ENCODE measurements at regions not wholly inside any gene's neighbourhood (a gene's known extent, or its start where the extent isn't known, plus 50 kb on each side); places are given as distances from the start of the nearest gene placed in this dataset.
"Not testable (repeated sequence)": the region's sequence is repeated elsewhere in the genome, so short reads cannot be mapped to it uniquely, and the experiment has no call there.

DNA sequence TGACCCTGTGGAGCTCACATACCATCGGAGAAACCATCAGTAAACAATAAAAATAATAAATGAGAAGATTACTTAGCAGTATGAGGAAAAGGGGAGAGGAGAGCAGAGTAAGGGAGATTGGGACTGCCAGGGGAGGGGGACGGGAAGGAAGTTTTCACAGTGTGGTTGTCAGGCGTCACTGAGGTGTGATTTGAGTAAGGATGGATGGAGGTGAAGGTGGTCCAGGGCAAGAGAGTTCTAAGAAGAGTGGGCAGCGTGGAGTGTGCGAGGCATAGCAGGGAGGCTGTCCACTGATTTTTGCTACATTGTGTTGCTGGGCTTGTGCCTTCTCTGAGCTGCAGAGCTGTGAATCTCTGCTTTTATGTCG lies 119.1 kb downstream of the HPGD start:
- H3K9me3 ChIP-seq (ENCODE audit: control insufficient read depth in 1 of 2, insufficient read depth in 1 of 2, low read length in 2 of 2), result peaks cover 0 to 4% of the 10 kb centered on the region in 2 experiments
- Mint-ChIP-seq H3K4me1 (ENCODE audit: low read depth) (no peaks in the 10 kb centered on the region), H3K9me3 (no peaks in the 10 kb centered on the region), H3K27me3 (peaks cover 3% of the 10 kb centered on the region), H3K4me3 (no peak overlapping the region), H3K36me3 (ENCODE audit: low read depth) (no peaks in the 10 kb centered on the region), H3K27ac (no peak overlapping the region)
- no peak overlapping the region for H3K4me3 ChIP-seq (ENCODE audit: low read length)
- H3K27me3 ChIP-seq (ENCODE audit: control insufficient read depth in 1 of 2, insufficient read depth in 2 of 2, low read length in 2 of 2), result no peaks in the 10 kb centered on the region
- intact Hi-C loops (cut with DNase I, micrococcal nuclease), result no loop called here
- no peak overlapping the region for H3K27ac ChIP-seq (ENCODE audit: low read depth in 1 of 2, low read length in 2 of 2)
- H3K36me3 ChIP-seq (ENCODE audit: insufficient read depth, low read length), result no peaks in the 10 kb centered on the region
- ChIA-PET POLR2A (no interaction called here), CTCF (no interaction called here)
- no peaks in the 10 kb centered on the region for H3K4me1 ChIP-seq (ENCODE audit: insufficient read depth, low read length)
- no peak for DNase-seq
- TF ChIP-seq, protein P1, sequence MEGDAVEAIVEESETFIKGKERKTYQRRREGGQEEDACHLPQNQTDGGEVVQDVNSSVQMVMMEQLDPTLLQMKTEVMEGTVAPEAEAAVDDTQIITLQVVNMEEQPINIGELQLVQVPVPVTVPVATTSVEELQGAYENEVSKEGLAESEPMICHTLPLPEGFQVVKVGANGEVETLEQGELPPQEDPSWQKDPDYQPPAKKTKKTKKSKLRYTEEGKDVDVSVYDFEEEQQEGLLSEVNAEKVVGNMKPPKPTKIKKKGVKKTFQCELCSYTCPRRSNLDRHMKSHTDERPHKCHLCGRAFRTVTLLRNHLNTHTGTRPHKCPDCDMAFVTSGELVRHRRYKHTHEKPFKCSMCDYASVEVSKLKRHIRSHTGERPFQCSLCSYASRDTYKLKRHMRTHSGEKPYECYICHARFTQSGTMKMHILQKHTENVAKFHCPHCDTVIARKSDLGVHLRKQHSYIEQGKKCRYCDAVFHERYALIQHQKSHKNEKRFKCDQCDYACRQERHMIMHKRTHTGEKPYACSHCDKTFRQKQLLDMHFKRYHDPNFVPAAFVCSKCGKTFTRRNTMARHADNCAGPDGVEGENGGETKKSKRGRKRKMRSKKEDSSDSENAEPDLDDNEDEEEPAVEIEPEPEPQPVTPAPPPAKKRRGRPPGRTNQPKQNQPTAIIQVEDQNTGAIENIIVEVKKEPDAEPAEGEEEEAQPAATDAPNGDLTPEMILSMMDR (IDR thresholded peaks at IDR 0.05), result no peak
- no peak for ATAC-seq (ENCODE audit: poor library complexity)

DNA sequence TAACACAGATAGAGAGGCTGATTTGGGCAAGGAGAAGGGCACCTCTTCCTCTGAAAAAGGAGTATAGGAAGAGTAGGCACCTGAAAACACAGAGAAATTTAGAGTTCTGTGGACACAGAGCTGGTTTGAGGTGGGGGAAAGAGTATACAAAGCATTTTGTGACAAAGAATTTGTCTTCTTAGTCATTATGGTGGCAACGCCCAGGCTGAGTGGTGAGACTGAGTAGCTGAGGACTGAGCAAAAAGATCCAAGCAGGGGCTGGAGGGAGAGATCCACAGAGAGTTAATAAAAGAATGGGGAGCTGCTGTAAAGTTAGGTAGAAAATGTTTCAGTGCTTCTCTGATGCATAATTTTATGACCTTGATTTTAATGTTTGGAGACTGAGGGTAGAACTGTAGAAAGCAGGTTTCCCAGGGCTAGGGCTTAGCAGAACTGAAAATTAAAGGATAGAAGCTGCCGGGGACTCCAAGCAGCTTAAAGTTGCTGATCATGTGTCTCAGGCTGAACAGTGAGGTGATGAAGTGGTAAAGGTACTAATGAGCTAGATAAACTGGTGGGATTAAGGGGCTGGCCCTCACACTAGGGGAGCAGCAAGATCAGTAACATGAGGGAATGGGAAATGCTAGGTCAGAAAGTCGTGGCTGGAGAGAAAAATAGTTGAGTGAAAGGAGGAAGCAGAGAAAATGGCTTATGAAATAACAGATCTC lies 118.9 kb downstream of the CEP44 start:
- Histone ChIP-seq H3K4me1 (ENCODE audit: insufficient read depth, low read length) (no peaks in the 10 kb centered on the region), H3K27me3 (ENCODE audit: control insufficient read depth in 1 of 2, insufficient read depth in 2 of 2, low read length in 2 of 2) (no peaks in the 10 kb centered on the region), H3K27ac (ENCODE audit: low read depth in 1 of 2, low read length in 2 of 2) (no peak overlapping the region), H3K4me3 (ENCODE audit: low read length) (no peak overlapping the region), H3K9me3 (ENCODE audit: control insufficient read depth in 1 of 2, insufficient read depth in 1 of 2, low read length in 2 of 2) (no peaks in the 10 kb centered on the region), H3K36me3 (ENCODE audit: insufficient read depth, low read length) (no peaks in the 10 kb centered on the region)
- Mint-ChIP-seq H3K27ac (no peak overlapping the region), H3K4me3 (no peak overlapping the region), H3K9me3 (no peaks in the 10 kb centered on the region), H3K4me1 (ENCODE audit: low read depth) (no peaks in the 10 kb centered on the region), H3K36me3 (ENCODE audit: low read depth) (no peaks in the 10 kb centered on the region), H3K27me3 (peaks cover 3% of the 10 kb centered on the region)
- TF ChIP-seq, protein P1 (IDR thresholded peaks at IDR 0.05), result no peak
- ATAC-seq (ENCODE audit: poor library complexity) (no peak), DNase-seq (no peak)
- intact Hi-C loops (cut with DNase I, micrococcal nuclease), result no loop called here
- ChIA-PET CTCF (no interaction called here), POLR2A (no interaction called here)

DNA sequence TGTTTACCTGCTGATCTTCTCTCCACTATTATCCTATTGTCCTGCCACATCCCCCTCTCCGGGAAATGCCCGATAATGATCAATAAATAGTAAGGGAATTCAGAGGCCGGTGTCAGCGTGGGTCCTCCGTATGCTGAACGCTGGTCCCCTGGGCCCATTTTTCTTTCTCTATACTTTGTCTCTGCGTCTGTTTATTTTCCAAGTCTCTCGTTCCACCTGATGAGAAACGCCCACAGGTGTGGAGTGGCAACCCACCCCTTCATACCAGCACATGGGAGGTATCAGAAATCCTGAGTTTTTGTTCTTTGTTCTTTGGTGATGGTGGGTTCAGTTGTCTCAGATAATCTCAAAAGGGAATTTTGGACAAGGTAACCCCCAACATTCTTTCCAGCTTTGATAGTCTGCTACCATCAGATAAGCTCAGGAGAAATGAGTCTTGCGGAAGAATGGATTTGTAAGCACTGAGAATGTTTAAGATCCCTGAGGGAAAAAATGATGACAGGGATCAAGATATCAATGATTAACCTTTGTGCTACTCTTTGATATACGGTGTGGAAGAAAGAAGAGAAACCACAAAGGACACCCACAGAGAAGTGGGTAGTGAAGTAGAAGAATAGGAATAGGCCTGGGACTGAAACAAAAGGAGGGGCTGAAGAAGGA lies 117.9 kb downstream of the CEP44 start:
- Histone ChIP-seq H3K27ac (ENCODE audit: low read depth in 1 of 2, low read length in 2 of 2) (no peak overlapping the region), H3K36me3 (ENCODE audit: insufficient read depth, low read length) (no peaks in the 10 kb centered on the region), H3K27me3 (ENCODE audit: control insufficient read depth in 1 of 2, insufficient read depth in 2 of 2, low read length in 2 of 2) (no peaks in the 10 kb centered on the region), H3K4me1 (ENCODE audit: insufficient read depth, low read length) (no peaks in the 10 kb centered on the region), H3K4me3 (ENCODE audit: low read length) (no peak overlapping the region), H3K9me3 (ENCODE audit: control insufficient read depth in 1 of 2, insufficient read depth in 1 of 2, low read length in 2 of 2) (no peaks in the 10 kb centered on the region)
- Mint-ChIP-seq H3K27me3 (peaks cover 8% of the 10 kb centered on the region), H3K36me3 (ENCODE audit: low read depth) (no peaks in the 10 kb centered on the region), H3K4me3 (no peak overlapping the region), H3K9me3 (no peaks in the 10 kb centered on the region), H3K4me1 (ENCODE audit: low read depth) (no peaks in the 10 kb centered on the region), H3K27ac (no peak overlapping the region)
- no peak for ATAC-seq (ENCODE audit: poor library complexity)
- CTCF ChIA-PET, result no interaction called here
- TF ChIP-seq, protein P1 (IDR thresholded peaks at IDR 0.05), result no peak
- intact Hi-C loops (cut with DNase I, micrococcal nuclease), result no loop called here
- POLR2A ChIA-PET, result no interaction called here
- DNase-seq, result no peak

DNA sequence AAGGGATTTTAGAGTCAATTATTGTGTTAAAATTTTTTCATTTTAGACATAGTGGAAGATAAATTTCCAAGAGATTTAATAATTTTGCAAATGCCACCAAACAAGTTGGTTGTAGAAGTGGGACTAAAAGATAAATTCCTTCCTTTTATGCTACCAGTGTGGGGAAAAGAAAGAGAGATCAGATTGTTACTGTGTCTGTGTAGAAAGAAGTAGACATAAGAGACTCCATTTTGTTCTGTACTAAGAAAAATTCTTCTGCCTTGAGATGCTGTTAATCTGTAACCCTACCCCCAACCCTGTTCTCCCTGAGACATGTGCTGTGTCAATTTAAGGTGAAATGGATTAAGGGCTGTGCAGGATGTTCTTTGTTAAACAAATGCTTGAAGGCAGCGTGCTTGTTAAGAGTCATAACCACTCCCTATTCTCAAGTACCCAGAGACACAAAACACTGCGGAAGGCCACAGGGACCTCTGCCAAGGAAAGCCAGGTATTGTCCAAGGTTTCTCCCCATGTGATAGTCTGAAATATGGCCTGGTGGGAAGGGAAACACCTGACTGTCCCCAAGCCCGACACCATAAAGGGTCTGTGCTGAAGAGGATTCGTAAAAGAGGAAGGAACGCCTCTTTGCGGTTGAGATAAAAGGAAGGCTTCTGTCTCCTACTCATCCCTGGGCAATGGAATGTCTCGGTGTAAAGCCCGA lies 117.0 kb downstream of the CEP44 start:
- CTCF ChIA-PET; H3K4me3 Mint-ChIP-seq; H3K4me1 Mint-ChIP-seq (ENCODE audit: low read depth); H3K4me3 ChIP-seq (ENCODE audit: low read length); H3K27ac ChIP-seq (ENCODE audit: low read depth in 1 of 2, low read length in 2 of 2); POLR2A ChIA-PET; H3K36me3 Mint-ChIP-seq (ENCODE audit: low read depth); intact Hi-C loops (cut with DNase I, micrococcal nuclease); H3K27me3 Mint-ChIP-seq; ATAC-seq (ENCODE audit: poor library complexity); H3K9me3 ChIP-seq (ENCODE audit: control insufficient read depth in 1 of 2, insufficient read depth in 1 of 2, low read length in 2 of 2); H3K27me3 ChIP-seq (ENCODE audit: control insufficient read depth in 1 of 2, insufficient read depth in 2 of 2, low read length in 2 of 2); H3K36me3 ChIP-seq (ENCODE audit: insufficient read depth, low read length); H3K27ac Mint-ChIP-seq; H3K4me1 ChIP-seq (ENCODE audit: insufficient read depth, low read length); DNase-seq; H3K9me3 Mint-ChIP-seq: not testable (repeated sequence)

Data from CD4-positive, alpha-beta T cell (primary cell).